ENCODE measurements at regions not wholly inside any gene's neighbourhood (a gene's known extent, or its start where the extent isn't known, plus 50 kb on each side); places are given as distances from the start of the nearest gene placed in this dataset.
"Not testable (repeated sequence)": the region's sequence is repeated elsewhere in the genome, so short reads cannot be mapped to it uniquely, and the experiment has no call there.

- no peak for DNase-seq
Observed at GRCh38 chr5:96124589-96124988, 162.9 kb upstream of the ELL2 start.

- no peak for DNase-seq
Observed at GRCh38 chr5:96123418-96123817, 161.8 kb upstream of the ELL2 start.

- DNase-seq: no peak
Observed at GRCh38 chr5:96121364-96121763, 159.7 kb upstream of the ELL2 start.

GRCh38 chr5:96120120-96120519 is 158.5 kb upstream of the ELL2 start:
- DNase-seq: no peak

- no peak for DNase-seq
Observed at GRCh38 chr5:96117771-96118651, 156.4 kb upstream of the ELL2 start.

- DNase-seq: no peak
Observed at GRCh38 chr5:96115147-96115807, 153.6 kb upstream of the ELL2 start.

- no peak for DNase-seq
Observed at GRCh38 chr5:96114736-96115135, 153.1 kb upstream of the ELL2 start.

GRCh38 chr5:96113170-96113939 is 151.7 kb upstream of the ELL2 start:
- DNase-seq: no peak

- no peak for DNase-seq
Observed at GRCh38 chr5:96112703-96113102, 151.1 kb upstream of the ELL2 start.

- DNase-seq: no peak
Observed at GRCh38 chr5:96112123-96112670, 150.5 kb upstream of the ELL2 start.

GRCh38 chr5:96111080-96111756 is 149.6 kb upstream of the ELL2 start:
- no peak for DNase-seq

GRCh38 chr5:96110300-96110699 is 148.6 kb upstream of the ELL2 start:
- no peak for DNase-seq

- DNase-seq: not testable (repeated sequence)
Observed at GRCh38 chr5:96108629-96109028, 147.0 kb upstream of the ELL2 start.

GRCh38 chr5:96103829-96104228 is 142.2 kb upstream of the ELL2 start:
- not testable (repeated sequence) for DNase-seq

GRCh38 chr5:96101358-96102089 is 139.9 kb upstream of the ELL2 start:
- no peak for DNase-seq

GRCh38 chr5:96097488-96097887 is 135.8 kb upstream of the ELL2 start:
- not testable (repeated sequence) for DNase-seq

GRCh38 chr5:96096724-96097123 is 135.1 kb upstream of the ELL2 start:
- DNase-seq: no peak

GRCh38 chr5:96094904-96095303 is 133.3 kb upstream of the ELL2 start:
- no peak for DNase-seq

GRCh38 chr5:96093890-96094381 is 132.3 kb upstream of the ELL2 start:
- DNase-seq: peak in 1 of 2 experiments; percentile 38

GRCh38 chr5:96093340-96093739 is 131.7 kb upstream of the ELL2 start:
- no peak for DNase-seq

GRCh38 chr5:96091874-96092273 is 130.2 kb upstream of the ELL2 start:
- DNase-seq: no peak

GRCh38 chr5:96090215-96090614 is 128.6 kb upstream of the ELL2 start:
- no peak for DNase-seq

Data from SW 1271 (cell line).